DND-41 (cell line): ENCODE measurements at regions not wholly inside any gene's neighbourhood (a gene's known extent, or its start where the extent isn't known, plus 50 kb on each side); places are given as distances from the start of the nearest gene placed in this dataset.

Experiments
- CTCF ChIP-seq: IDR thresholded peaks from 2 replicates; pipeline ENCODE4 v1.5.1; 2012; ENCODE audit warnings: borderline replicate concordance, low read length, moderate library complexity, mild to moderate bottlenecking; ENCODE audit not compliant: poor library complexity, severe bottlenecking; ENCODE audit errors: extremely low read depth
- EZH2 ChIP-seq: IDR thresholded peaks from 3 replicates; pipeline ENCODE4 v1.6.1; 2012; ENCODE audit warnings: borderline replicate concordance, low read depth, mild to moderate bottlenecking, moderate library complexity, low read length, inconsistent platforms; ENCODE audit not compliant: severe bottlenecking

GRCh38 chr7:112945046-112945445 is 141.6 kb downstream of the GPR85 start:
- TF ChIP-seq CTCF (no peak), EZH2 (no peak)
